Fibroblast of skin of abdomen (primary cell): ENCODE measurements at regions not wholly inside any gene's neighbourhood (a gene's known extent, or its start where the extent isn't known, plus 50 kb on each side); places are given as distances from the start of the nearest gene placed in this dataset.
"Not testable (repeated sequence)": the region's sequence is repeated elsewhere in the genome, so short reads cannot be mapped to it uniquely, and the experiment has no call there.

ENCODE experiments used
- DNase-seq: peaks from one replicate; pipeline ENCODE4 v3.0.0-alpha.2; 2013

DNA sequence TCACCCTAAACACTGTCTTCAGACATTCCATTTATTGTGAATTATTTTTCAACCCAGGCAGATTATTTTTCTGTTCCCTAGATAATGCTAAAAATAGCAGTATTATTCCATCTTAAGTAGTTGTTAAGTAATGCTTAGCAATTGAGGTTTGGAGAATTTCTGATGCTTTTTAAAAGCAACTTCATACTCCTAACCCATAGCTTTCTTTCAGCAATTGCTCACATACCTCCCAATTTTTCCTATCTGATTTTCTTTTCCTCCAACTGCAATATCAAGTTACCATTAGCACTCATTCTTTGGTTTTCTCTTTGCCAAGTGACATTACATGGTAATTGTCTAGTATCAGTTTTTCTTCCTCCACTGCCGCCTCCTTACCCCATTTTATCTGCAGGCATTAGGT, 104.7 kb downstream of the GPR85 start:
- no peak for DNase-seq

DNA sequence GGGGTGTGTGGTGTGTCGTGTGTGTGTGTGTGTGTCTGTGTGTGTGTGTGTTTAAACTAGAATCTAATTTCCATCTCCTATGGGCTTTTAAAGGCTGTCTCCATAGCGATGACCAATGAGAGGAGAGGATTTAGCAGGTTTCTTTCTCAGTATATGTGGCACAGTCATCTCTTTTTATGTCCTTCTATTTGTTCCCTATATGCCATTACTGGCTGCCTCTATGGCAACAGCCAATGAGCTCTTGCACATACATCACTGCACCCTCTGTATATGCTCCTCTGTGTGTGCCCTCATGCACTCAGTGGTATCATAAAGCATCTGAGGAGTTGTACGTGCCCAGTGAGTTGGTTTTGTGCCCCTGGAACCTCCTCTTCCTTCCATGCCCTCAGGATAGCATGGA, 107.6 kb downstream of the GPR85 start:
- not testable (repeated sequence) for DNase-seq

DNA sequence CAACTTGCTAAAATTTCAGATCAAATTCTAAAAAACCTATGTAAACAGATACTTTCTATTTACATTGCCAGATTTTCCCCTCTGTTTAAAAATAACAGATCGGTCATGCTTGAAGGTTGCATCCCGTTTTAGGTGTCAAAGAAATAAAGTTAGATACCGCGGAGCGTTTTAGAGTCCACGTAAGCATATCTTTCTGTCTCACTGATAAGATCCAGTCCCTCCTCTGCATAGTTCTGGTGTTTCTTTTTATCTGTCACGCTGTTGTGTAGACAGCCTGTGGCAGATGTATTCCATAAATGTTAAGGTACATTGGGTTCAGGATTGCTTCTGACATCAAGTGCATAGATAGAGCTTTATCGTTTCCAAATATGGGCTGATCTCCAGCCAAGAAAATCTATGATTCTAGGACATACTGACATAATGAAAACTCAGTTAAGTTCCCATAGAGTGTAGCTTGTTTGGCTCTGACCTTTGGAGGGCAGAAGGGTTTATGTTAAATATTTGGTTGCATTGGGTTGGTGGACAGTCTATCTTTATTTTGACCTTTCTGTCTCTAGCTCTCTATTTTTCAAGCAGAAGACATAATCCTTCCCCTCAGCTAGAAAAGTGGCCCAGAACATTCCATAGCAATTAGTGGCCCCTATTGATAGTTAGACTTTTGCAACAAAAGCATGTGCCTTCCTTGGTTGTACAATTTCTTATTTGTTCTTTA, 109.2 kb downstream of the GPR85 start:
- DNase-seq, result not testable (repeated sequence)

DNA sequence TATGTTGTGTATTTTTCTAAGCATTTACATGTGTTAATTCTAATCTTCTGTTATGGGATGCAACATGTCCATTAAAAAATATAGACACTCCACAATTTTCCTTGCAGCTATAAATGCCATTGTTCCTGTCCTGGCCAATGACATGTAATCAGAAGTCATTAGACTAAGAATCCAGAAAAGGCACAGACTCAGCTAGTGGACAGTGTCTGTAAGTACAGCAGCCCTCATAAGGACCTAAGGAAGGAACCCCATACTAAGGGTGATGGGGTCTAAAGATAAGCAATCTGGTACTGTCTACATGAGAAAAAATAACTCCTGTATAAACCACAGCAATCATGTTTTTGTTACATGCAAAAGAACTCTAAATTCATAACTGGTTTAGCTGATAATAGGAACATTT, 115.9 kb downstream of the GPR85 start:
- DNase-seq, result no peak

DNA sequence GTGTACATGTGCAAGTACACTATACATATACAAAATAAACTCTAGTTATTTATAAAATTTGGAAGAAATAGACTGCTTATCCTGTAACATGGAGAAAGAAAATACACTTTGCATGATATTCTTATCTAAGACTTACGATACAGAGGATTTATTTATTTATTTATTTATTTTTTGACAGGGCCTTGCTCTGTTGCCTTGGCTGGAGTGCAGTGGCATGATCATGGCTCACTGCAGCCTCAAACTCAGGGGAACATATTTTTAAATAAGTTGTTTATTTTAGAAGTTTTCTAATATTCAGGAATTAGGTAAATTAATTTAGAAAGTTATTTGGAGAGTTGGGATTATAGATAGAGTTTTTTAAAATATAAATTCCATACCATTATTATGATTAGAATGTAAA, 116.7 kb downstream of the GPR85 start:
- no peak for DNase-seq

DNA sequence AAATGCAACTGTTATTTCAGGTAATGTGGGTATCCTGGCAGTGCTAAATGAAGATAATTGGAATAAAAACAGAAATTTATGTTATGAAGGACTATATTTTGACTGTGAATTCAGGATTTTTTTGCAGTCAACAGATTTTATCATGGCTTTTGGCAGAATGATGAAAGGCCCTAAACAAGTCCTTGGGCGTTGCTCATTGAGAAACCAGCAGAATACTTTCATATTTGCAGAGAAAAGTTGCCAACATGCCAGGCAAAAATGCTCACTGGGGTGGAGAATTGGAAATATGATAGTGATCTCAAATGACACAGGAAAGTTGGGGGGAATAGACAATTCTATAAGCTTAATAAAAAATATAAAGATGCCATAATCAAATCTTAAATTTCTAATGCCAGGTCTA, 121.1 kb downstream of the GPR85 start:
- DNase-seq, result no peak

DNA sequence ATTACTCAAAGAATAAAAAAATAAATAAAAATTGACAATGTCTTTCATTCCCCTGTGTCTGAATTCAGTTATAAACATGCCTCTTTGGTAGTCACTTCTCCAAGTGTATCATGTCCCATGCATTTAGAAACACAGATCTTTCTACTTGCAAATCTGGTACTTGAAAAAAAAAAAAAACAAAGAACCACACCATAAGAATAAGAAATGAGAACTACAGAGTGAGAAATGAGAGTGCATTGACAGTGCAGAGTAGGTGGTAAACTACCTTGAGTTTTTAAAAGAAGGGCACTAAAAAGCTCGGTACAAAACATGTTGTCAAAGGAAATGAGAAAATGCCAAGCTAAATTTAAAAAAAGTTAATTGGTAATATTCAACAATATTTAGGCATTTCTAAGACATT, 123.0 kb downstream of the GPR85 start:
- no peak for DNase-seq

DNA sequence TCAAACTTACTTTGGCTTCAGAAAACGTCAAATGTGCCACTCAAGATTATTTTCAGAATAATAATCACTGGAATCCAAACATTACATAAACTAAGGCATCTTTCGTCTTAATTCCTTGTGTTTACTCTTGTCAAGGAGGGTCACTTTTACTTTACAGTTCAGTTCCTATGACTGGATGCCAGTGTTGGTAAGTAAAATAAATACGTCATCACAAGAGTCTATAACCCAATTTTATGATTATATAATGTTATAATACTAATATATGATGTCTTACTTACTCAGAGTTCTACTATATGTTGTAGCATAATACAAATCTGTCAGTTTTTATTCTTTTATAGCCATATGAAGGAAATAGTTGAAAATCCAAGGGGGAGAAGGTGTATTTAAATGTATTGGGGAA, 123.8 kb downstream of the GPR85 start:
- no peak for DNase-seq

DNA sequence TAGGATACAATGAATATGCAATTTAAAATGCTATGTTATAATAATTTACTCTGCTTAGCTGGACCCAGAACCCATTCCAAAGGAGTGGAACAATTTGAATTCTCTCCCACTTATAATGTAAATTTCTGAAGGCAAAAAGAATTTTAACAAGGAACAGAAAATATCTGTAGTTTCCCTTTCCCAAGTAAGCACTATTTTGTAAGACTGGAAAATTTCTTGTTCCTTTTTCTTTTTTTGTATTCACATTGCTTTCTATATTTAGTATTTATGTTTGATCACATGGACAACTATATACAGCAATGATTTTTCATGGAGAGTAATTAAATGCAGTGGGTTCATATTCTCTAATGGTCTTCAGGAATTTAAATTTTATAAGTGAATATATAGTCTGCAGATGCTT, 127.4 kb downstream of the GPR85 start:
- DNase-seq, result no peak

DNA sequence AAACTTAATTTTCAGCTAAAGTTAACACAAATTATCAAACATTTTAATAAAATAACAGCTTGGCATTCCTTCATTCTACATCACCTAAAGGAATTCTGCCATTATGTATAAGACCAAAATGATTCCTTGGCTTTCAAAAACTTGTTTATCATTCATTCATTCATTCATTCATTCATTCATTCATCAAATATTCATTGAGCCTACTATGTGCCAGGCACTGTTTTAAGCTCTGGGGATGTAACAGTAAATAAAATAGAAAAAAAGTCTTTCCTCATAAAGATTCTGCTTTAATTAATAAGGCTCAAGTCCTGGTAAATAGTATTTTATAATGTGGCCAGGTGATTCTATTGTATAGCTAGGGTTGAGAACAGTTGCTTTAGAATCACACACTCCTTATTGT, 127.9 kb downstream of the GPR85 start:
- no peak for DNase-seq

DNA sequence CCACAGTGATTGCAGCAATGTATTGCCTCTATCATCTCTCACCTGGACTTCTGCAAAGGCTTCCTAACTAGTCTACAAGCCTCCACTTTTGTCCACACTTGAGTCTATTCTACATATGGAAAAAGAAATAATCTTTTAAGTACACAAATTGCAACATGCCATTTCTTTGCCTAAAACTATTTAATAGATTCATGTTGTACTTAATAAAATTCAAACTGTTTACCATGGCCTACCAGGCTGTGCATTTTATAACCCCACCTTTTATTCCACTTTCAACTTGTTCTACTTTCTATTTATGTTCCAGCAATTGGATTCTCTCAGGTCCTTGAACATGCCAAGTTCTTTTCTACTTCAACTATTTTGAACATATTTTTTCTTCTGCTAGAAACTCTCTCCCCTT, 128.7 kb downstream of the GPR85 start:
- no peak for DNase-seq

DNA sequence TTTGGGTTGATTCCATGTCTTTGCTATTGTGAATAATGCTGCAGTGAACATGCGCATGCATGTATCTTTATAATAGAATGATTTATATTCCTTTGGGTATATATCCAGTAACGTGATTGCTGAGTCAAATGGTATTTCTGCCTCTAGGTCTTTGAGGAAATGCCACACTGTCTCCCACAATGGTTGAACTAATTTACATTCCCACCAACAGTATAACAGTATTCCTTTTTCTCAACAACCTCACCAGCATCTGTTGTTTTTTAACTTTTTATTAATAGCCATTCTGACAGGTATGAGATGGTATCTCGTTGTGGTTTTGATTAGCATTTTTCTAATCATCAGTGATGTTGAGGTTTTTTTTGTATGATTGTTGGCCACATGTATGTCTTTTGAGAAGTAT, 133.6 kb downstream of the GPR85 start:
- peak; percentile 9 for DNase-seq

DNA sequence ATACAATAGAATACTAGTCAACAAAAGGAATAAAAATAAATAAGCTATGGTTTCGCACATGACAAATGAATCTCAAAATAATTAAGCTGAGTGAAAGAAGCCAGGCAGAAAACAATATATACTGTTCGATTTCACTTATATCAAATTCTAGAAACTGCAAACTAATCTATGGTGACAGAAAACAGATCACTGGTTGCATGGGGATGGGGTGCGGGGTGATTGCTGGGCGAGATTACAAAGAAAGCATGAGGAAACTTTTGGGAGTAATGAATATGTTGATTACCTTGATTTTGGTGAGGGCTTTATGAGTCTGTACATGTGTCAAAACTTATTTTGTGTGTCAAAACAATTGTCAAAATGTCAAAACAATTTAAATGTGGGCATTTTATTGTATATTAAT, 135.6 kb downstream of the GPR85 start:
- DNase-seq, result no peak

DNA sequence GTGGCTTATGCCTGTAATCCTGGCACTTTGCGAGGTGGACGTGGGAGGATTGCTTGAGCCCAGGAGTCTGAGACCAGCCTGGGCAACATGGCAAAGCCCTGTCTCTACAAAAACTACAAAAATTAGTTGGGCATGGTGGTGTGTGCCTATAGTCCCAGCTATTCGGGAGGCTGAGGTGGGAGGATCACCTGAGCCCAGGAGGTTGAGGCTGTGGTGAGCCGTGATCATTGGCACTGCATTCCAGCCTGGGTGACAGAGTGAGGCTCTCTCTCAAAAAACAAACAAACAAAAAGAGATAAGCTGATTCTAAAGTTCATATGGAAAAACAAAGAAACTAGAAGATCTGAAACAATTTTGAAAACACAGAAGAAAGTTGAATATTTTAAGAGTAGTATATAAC, 136.9 kb downstream of the GPR85 start:
- DNase-seq, result not testable (repeated sequence)

DNA sequence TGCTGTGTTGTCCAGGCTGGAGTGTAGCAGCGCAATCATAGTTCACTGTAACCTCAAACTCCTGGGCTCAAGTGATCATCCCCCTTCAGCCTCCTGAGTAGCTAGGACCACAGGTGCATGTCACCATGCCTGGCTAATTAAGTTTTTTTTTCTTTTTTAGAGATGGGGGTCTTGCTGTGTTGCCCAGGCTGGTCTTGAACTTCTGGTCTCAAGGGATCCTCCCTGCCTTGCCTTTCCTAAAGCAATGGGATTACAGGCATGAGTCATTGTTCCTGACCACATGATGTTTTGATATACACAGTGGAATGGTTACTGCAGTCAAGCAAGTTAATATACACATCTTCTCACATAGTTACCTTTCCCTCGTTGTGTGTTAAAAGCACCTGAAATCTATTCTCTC, 140.3 kb downstream of the GPR85 start:
- no peak for DNase-seq

DNA sequence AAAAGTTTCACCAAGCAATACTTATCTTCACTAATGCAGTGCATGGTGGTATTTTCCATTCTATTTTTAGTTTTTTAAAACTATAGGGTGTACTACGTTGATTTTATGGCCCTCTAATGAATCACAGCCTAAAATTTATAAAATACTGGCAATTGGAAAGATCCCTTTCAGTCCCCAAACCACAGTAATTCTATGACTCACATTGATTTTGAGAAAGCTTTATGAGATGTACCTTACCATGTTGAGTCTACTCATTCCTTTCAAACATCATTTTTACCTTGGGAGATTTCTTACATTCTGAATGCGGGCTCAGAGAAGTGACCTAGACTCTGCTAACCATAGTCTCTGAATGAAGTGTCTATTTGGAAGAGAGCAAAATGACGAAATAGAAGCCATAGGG, 141.6 kb downstream of the GPR85 start:
- peak; percentile 20 for DNase-seq

DNA sequence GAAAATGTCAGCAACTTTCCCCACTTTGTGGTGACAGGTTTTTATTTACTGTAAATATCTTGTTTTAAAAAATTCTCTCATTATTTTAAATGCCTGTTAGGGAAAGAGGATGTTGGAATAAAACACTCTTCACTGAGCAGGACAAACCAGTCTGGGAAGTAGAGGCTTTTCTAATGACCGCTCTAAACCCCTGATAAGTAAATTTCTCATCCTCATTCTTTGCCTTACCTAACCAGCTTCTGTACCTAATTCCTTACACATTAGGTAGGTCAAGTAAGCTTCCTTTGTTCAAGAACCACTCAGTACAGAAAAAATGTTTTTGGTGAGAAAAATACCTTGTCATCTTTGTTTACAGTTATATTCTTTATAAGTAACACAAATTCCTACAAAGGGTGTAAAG, 143.6 kb downstream of the GPR85 start:
- no peak for DNase-seq

DNA sequence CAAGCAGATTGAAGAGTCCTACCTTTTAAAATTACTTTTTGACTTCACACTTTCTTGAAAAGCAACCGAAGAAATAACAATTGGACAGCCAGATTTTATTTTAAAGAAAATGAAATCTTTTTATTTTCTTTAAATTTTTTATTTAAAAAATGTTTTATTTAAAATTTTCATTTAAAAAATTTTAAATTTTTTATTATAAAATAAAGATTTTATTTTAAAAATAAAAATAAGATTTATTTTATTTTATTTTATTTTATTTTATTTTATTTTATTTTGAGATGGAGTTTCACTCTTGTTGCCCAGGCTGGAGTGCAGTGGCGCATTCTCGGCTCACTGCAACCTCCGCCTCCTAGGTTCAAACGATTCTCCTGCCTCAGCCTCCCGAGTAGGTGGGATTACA, 144.5 kb downstream of the GPR85 start:
- DNase-seq, result not testable (repeated sequence)

DNA sequence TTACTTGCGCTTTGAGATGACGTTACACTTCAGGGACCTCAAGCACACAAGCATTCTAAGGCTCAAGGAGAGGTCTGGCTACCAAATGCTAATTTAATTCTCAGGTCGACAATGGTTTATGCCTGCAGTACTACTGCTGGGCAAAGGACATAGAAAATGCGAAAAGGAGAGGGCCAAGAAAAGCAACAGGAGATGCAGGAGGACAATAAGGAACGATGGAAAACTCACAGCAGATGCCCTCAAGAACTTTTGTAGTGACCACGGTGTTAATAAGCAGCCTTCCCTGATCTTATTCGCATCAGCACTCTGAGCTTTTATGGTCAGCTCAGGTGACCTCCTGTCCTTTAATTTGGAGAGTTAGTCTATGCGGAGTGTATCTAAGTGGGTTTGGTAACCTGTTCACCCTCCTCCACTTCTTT, 146.3 kb downstream of the GPR85 start:
- no peak for DNase-seq

DNA sequence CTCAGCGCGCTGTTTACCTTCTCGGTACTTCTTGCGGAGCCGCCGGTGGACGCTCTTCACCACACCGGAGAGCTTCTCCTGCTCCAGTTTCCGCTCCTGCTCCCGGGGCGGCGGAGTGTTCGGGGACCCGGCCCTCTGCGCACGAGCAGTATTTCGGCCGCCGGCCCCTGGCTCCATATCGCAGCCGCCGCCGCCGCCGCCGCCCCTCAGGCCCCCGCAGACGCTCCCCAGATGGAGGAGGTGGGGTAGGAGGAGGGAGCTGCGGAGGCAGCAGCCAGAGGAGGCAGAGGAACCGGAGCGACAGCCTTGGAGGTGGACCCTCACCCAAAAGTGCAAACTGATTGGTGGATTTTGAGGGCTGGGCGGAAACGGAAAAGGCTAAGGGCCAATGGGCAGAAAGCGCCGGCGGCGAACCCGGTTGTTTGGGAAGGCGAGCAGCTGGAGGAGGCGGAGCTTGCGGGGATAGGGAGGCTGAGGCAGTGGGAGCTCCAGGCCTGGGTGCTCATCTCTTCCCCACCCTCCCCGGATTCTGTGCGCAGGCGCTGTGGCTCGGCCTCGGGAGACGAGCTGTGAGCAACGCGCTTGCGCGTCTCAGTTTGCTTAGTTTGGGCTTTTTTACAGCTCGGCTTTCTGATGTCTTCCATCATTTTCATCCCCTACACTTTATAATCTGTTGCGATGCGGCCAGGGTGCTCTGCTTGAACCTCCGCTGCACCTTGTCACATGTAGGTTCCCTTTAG, 146.9 kb downstream of the GPR85 start:
- DNase-seq, result peak; percentile 99

DNA sequence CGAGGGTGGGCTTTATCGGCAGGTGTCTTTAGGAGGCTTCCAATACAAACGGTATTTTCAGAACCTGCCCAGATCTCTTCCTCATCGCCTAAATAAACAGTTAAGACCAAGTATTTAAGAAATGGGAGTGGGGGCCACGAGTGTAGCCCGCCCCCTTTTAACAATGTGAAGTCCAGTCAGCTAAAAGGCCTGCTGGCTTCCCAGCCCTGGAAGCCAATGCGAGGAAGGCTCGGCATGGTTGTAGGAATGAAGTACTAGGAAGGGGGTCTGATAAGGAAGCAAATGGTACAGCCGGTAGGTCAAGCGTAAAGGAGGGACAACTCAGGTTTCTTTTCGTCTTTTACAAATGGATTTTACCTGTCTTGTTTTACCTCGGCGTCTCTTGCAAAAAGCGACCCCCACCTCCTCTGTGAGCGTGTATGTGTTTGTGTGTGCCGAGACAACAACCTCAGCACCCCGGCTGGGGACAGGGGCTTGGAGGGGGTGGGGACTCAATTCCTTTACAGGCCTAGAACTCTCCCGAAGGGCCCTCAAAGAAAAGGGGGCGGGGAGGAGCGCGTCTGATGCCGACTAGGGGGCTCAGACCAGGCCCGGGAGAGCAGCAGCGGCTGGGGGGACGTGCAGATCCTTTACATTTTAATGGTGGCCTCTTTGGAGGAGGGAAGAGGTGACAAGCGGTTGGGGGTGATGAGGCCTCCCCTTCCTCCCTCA, 147.6 kb downstream of the GPR85 start:
- DNase-seq, result peak; percentile 32

DNA sequence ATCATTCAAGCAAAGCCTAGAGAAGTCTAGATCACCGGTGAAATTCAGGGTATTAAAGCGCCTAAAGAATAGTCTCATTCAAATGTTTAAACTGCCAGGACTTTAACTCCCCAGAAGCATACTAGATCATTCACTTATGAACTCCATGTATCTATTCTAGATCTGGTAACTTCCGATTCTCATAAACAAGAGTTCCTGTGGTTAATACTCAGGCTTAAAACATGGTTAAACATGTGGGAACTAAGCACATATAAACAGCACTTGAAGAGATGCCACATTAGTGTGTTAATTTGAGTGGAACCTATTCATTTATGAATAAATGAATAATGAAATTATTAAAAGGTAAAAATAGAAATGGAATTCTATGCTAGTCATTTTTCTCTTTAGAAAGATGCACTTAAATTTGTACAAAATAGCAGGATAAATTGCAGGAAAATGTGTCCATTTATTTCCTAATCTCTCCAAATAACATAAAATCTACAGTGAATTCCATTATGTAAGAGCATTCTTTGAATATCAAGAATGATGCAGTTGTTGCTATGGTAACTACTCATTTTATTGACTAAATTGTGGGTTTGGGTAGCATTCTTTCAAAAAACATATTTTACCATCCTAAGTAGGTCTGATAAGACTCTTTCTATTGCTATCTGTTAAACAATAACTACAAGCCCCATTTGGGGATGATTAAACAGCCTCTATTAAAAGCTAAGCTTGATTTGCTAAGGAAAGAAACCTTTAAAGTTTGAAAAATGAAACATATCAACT, 147.6 kb upstream of the TMEM168 start:
- peak; percentile 41 for DNase-seq

DNA sequence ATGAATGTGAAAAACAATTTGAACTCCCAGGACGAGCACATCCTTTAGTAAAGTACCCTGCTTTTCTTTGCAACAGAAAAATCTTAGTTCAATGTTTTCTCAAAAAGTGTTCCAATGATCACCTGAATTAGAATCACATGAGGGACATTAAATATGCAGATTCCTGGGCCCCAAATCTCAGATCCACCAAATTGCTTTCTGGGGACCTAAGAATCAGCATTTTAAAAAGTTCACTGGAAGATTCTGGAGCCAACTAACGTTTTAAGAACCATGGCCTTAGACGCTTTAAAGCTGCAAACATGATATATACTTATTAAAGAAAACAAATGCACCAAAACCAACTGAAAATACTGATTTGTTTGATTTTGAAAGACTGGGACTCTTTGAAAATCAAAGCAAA, 143.4 kb upstream of the TMEM168 start:
- DNase-seq, result no peak
